Heart left ventricle (tissue), 16 donors: ENCODE measurements at regions not wholly inside any gene's neighbourhood (a gene's known extent, or its start where the extent isn't known, plus 50 kb on each side); places are given as distances from the start of the nearest gene placed in this dataset.

ENCODE experiments used
- ATAC-seq, 4 donors: fragments of 200-7000 bp; cut with Tn5 transposase; one replicate each; pipeline ENCODE4 v1.9.1; 2020 to 2022; ENCODE audit warnings: moderate library complexity in 4 of 4, mild to moderate bottlenecking in 3 of 4, moderate number of reproducible peaks in 1 of 4
- DNase-seq, 5 donors: peaks; one replicate each; pipeline ENCODE4 v3.0.0-alpha.2; 2020
- H3K27ac ChIP-seq, 12 donors: fragments of 200-600 bp; sonication (generic) in 4 of 12; one replicate each; pipeline versions ENCODE4 v1.5.0 to v1.8.0; 2016 to 2022; ENCODE audit warnings: mild to moderate bottlenecking in 2 of 12
- H3K27me3 ChIP-seq, 9 donors: fragments of 200-600 bp; sonication (generic) in 2 of 9; one replicate each; pipeline versions ENCODE4 v1.5.1 to v1.8.0; 2016 to 2022; ENCODE audit warnings: mild to moderate bottlenecking in 3 of 9
- H3K36me3 ChIP-seq, 9 donors: fragments of 200-600 bp; sonication (generic) in 2 of 9; one replicate each; pipeline versions ENCODE4 v1.5.0 to v1.8.0; 2018 to 2022; ENCODE audit warnings: mild to moderate bottlenecking in 2 of 9
- H3K4me1 ChIP-seq, 12 donors: fragments of 200-600 bp; sonication (generic) in 4 of 12; one replicate each; pipeline versions ENCODE4 v1.5.0 to v1.8.0; 2016 to 2022; ENCODE audit warnings: mild to moderate bottlenecking in 3 of 12
- H3K4me3 ChIP-seq, 12 donors: fragments of 200-600 bp; sonication (generic) in 4 of 12; one replicate each; pipeline versions ENCODE4 v1.5.0 to v1.8.0; 2017 to 2022; ENCODE audit warnings: mild to moderate bottlenecking in 9 of 12, moderate library complexity in 4 of 12
- H3K9me3 ChIP-seq, 12 donors: fragments of 200-600 bp; sonication (generic) in 4 of 12; one replicate each; pipeline versions ENCODE4 v1.5.0 to v1.8.0; 2016 to 2022; ENCODE audit warnings: mild to moderate bottlenecking in 1 of 12
- POLR2A ChIP-seq, 2 donors: fragments of 450-650 bp; IDR thresholded peaks; one replicate each; pipeline ENCODE4 v1.6.1; 2017; ENCODE audit warnings: antibody characterized with exemption in 2 of 2, mild to moderate bottlenecking in 2 of 2, moderate library complexity in 2 of 2
- WGBS, 4 donors: extraction: QIAGEN DNeasy Blood & Tissue Kit in 2 of 4; methylation state at CpG; one replicate each; pipeline versions ENCODE4 v1.1.5 to v1.1.7; 2013 to 2018; 5-methylcytosine and 5-hydroxymethylcytosine counted together
- intact Hi-C, 10 donors: fragments of 100-400 bp; cut with DNase I; formaldehyde crosslinking; loops; one replicate each; pipeline versions ENCODE4 v1.11.1 to v1.14.2; 2022
- TF ChIP-seq, protein P1 (sequence below), 12 donors: fragments of 200-600 bp; sonication (generic) in 4 of 12; IDR thresholded peaks; one replicate each; pipeline versions ENCODE4 v1.5.0 to v1.8.0; 2018 to 2022; ENCODE audit warnings: antibody characterized with exemption in 12 of 12, mild to moderate bottlenecking in 5 of 12
- donor health status: ischemic (EF 13 %, LVEDD 7.1; RV severe dilation, severe dysfunction).
- donor health status: healthy with polysubstance abuse.
- donor health status: DM: no; HTN: yes; CAD: no.
- donor health status: DM: no; HTN: no; CAD: no.
- donor health status: ischemic (EF 25% LVEDD 6.9; RV normal size, moderate dysfunction).
- donor health status: ischemic (EF 25% LVEDD 5.7; RV mildly dilated, moderate dysfunction).
- donor health status: healthy.
- donor health status: DM: yes; HTN: yes; CAD: no.
- donor health status: ischemic (EF 35%, LVEDD 5.7; RV mildly dilated, moderate dysfunction).
- donor health status: nonischemic (EF 11% LVEDD 7.7; RV severe dilation, severe dysfunction).
- donor health status: DM: yes; HTN: yes; CAD: no.
- donor health status: PGD.
- donor health status: ischemic (EF 29% LVEDD 5.4; RV normal size, mild dysfunction).
- donor health status: nonischemic (EF 23%, LVEDD 6.1; RV moderate dilation, normal function).

DNA sequence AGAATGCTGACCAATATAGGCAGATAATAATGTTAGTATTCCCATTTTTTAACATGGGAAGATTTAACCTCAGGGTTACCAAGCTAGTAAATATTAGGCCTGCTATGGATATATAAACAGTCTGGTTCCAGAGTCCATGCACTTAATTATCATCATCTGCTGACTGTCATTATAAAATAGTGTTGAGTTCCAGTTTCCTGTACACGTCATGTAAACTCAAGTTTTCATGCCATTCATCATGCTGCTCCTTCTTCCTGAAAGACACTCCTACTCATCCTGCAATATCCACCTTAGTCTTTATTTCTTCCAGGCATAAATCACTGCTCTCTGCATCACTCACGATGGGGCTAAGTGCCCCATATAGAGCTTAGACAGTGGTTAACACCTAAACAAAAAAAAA, 420.8 kb upstream of the SPHKAP start:
- WGBS, 4 donors, result 46 to 53% (median 52%) methylated on average over 2 of the region's 2 CpGs
- DNase-seq (no peak), ATAC-seq (no peak)
- Histone ChIP-seq H3K9me3 (no peaks in the 10 kb centered on the region), H3K4me3 (no peak overlapping the region), H3K27me3 (no peaks in the 10 kb centered on the region), H3K36me3 (no peaks in the 10 kb centered on the region), H3K27ac (no peak overlapping the region), H3K4me1 (no peaks in the 10 kb centered on the region)
- intact Hi-C loops, result no loop called here
- no peak for TF ChIP-seq POLR2A (IDR thresholded peaks at IDR 0.05)
- TF ChIP-seq, protein P1, sequence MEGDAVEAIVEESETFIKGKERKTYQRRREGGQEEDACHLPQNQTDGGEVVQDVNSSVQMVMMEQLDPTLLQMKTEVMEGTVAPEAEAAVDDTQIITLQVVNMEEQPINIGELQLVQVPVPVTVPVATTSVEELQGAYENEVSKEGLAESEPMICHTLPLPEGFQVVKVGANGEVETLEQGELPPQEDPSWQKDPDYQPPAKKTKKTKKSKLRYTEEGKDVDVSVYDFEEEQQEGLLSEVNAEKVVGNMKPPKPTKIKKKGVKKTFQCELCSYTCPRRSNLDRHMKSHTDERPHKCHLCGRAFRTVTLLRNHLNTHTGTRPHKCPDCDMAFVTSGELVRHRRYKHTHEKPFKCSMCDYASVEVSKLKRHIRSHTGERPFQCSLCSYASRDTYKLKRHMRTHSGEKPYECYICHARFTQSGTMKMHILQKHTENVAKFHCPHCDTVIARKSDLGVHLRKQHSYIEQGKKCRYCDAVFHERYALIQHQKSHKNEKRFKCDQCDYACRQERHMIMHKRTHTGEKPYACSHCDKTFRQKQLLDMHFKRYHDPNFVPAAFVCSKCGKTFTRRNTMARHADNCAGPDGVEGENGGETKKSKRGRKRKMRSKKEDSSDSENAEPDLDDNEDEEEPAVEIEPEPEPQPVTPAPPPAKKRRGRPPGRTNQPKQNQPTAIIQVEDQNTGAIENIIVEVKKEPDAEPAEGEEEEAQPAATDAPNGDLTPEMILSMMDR (IDR thresholded peaks at IDR 0.05), result no peak

DNA sequence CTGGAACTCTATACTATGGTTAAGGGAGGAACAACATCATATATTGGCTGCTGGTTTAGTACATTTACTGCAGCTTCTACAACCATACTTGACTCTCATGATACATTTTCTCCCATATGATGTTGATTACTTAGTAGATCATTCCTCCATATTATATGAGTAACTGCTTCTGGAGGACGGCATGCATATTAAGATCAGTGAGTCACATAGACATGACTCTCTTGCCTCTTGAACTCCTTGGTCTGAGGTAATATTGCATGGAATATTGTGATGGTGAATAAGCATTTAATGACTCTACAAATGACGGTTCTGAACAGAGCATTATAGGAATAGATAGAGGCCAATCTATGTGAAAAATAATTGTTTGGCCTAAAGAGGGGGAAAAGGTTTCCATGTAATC, 418.8 kb upstream of the SPHKAP start:
- ATAC-seq (no peak), DNase-seq (no peak)
- H3K27ac ChIP-seq, result no peak overlapping the region
- TF ChIP-seq, protein P1 (IDR thresholded peaks at IDR 0.05), result no peak
- no peak for TF ChIP-seq POLR2A (IDR thresholded peaks at IDR 0.05)
- 85 to 91% (median 89%) methylated on average over 2 of the region's 2 CpGs for WGBS, 4 donors
- H3K27me3 ChIP-seq, result no peaks in the 10 kb centered on the region
- intact Hi-C loops, result no loop called here
- H3K4me1 ChIP-seq, result no peaks in the 10 kb centered on the region
- H3K4me3 ChIP-seq, result no peak overlapping the region
- H3K9me3 ChIP-seq, result no peaks in the 10 kb centered on the region
- H3K36me3 ChIP-seq, result no peaks in the 10 kb centered on the region

DNA sequence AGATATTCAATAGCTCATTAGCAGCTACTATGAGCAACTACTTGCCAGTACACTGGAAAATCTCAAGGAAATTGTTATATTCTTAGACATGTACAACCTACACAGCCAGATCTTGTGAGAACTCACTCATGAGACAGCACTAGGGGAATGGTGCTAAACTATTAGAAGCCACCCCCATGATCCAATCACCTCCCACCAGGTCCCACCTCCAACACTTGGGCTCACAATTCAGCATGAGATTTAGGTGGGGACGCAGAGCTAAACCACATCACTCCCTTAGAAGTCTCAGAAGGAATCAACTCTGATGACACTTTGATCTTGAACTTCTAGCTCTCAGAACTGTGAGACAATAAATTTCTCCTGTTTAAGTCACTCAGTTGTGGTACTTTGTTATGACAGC, 418.3 kb upstream of the SPHKAP start:
- intact Hi-C loops, result no loop called here
- no peak for ATAC-seq
- 92 to 100% (median 97%) methylated on average over 1 of the region's 1 CpG for WGBS, 4 donors

DNA sequence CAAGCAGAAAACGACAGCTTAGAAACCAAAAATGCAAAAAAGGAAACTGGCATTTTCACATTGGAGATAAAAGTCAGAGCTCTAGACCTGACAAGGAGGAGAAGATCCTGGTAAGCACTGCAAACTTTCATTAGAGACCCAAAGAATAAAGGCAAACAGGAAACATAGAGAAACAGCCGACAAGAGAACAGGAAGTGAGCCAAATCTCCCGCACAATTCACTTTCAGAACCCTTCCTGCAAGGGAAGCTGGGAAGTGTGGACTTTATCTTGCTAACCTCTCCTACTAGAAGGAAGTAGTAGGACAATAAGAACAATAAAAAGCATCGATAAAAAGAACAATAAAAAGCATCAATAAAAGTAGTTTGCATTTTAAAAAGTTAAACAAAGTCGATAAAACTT, 417.8 kb upstream of the SPHKAP start:
- ATAC-seq (no peak), DNase-seq (no peak)
- WGBS, 4 donors, result 51 to 54% (median 52%) methylated on average over 5 of the region's 5 CpGs
- H3K4me1 ChIP-seq, result no peaks in the 10 kb centered on the region
- no peaks in the 10 kb centered on the region for H3K9me3 ChIP-seq
- H3K27ac ChIP-seq, result no peak overlapping the region
- H3K4me3 ChIP-seq, result no peak overlapping the region
- no peaks in the 10 kb centered on the region for H3K36me3 ChIP-seq
- no peaks in the 10 kb centered on the region for H3K27me3 ChIP-seq
- intact Hi-C loops, result no loop called here
- TF ChIP-seq POLR2A (IDR thresholded peaks at IDR 0.05), result no peak
- TF ChIP-seq, protein P1 (IDR thresholded peaks at IDR 0.05), result no peak

More for the DNA sequence above, 418.3 kb upstream of the SPHKAP start:
- Histone ChIP-seq H3K9me3 (no peaks in the 10 kb centered on the region), H3K27me3 (no peaks in the 10 kb centered on the region), H3K36me3 (no peaks in the 10 kb centered on the region), H3K4me3 (no peak overlapping the region), H3K4me1 (no peaks in the 10 kb centered on the region), H3K27ac (no peak overlapping the region)
- no peak for DNase-seq
- TF ChIP-seq, protein P1 (IDR thresholded peaks at IDR 0.05), result no peak
- no peak for TF ChIP-seq POLR2A (IDR thresholded peaks at IDR 0.05)
